22Rv1 (cell line): ENCODE measurements at regions not wholly inside any gene's neighbourhood (a gene's known extent, or its start where the extent isn't known, plus 50 kb on each side); places are given as distances from the start of the nearest gene placed in this dataset.

Experiments used
- H3K27ac ChIP-seq: fragments of 450-650 bp; 2 replicates; pipeline ENCODE4 v1.5.1; 2017
- CTCF ChIP-seq: fragments of 450-650 bp; IDR thresholded peaks from 2 replicates; pipeline ENCODE4 v1.5.1; 2017; ENCODE audit warnings: mild to moderate bottlenecking
- ZFX ChIP-seq: fragments of 450-650 bp; IDR thresholded peaks from 2 replicates; pipeline ENCODE4 v1.6.1; 2017; ENCODE audit warnings: antibody characterized with exemption, borderline replicate concordance

- TF ChIP-seq CTCF, result no peak
- no peak for TF ChIP-seq ZFX
- no peak overlapping the region for H3K27ac ChIP-seq
Measured at GRCh38 chr11:128398517-128399250, 188.7 kb downstream of the ETS1 start.

- H3K27ac ChIP-seq, result no peak overlapping the region
- TF ChIP-seq CTCF (no peak), ZFX (no peak)
Measured at GRCh38 chr11:128397362-128397761, 190.0 kb downstream of the ETS1 start.

GRCh38 chr11:128394431-128395089, 192.8 kb downstream of the ETS1 start:
- no peak overlapping the region for H3K27ac ChIP-seq

GRCh38 chr11:128392259-128392658, 195.1 kb downstream of the ETS1 start:
- no peak overlapping the region for H3K27ac ChIP-seq

More at GRCh38 chr11:128394431-128395089, 192.8 kb downstream of the ETS1 start:
- TF ChIP-seq CTCF, result no peak
- no peak for TF ChIP-seq ZFX

GRCh38 chr11:128391811-128392210, 195.5 kb downstream of the ETS1 start:
- TF ChIP-seq CTCF (no peak), ZFX (no peak)
- H3K27ac ChIP-seq, result no peak overlapping the region

More at GRCh38 chr11:128392259-128392658, 195.1 kb downstream of the ETS1 start:
- no peak for TF ChIP-seq CTCF
- TF ChIP-seq ZFX, result no peak

- H3K27ac ChIP-seq, result no peak overlapping the region
- no peak for TF ChIP-seq CTCF
- no peak for TF ChIP-seq ZFX
Measured at GRCh38 chr11:128390246-128390645, 197.1 kb downstream of the ETS1 start.

- H3K27ac ChIP-seq, result no peak overlapping the region
- no peak for TF ChIP-seq CTCF
- TF ChIP-seq ZFX, result no peak
Measured at GRCh38 chr11:128389461-128389976, 197.8 kb downstream of the ETS1 start.
